Keratinocyte (primary cell): ENCODE measurements at regions not wholly inside any gene's neighbourhood (a gene's known extent, or its start where the extent isn't known, plus 50 kb on each side); places are given as distances from the start of the nearest gene placed in this dataset.

Source experiments
- CTCF ChIP-seq, 3 experiments: IDR thresholded peaks in 1 of 3; conservative IDR thresholded peaks in 1 of 3; optimal IDR thresholded peaks in 1 of 3; 2 replicates in 2 of 3; 3 replicates in 1 of 3; pipeline versions ENCODE3 to v1.5.1; 2011; ENCODE audit warnings: low read length in 3 of 3, mild to moderate bottlenecking in 3 of 3, moderate library complexity in 2 of 3, control low read depth in 1 of 3, inconsistent platforms in 1 of 3; ENCODE audit not compliant: insufficient read depth in 2 of 3; ENCODE audit errors: extremely low read depth in 1 of 3
- EZH2 ChIP-seq: IDR thresholded peaks from one replicate; pipeline ENCODE4 v1.6.1; 2012; ENCODE audit warnings: inconsistent platforms, mild to moderate bottlenecking, low read length, moderate library complexity

GRCh38 chr16:66085651-66086050 is 280.8 kb upstream of the CDH5 start:
- no peak for TF ChIP-seq CTCF (optimal IDR thresholded peaks at IDR 0.05 in 1 of 3, IDR thresholded peaks at IDR 0.05 in 1 of 3, conservative IDR thresholded peaks at IDR 0.05 in 1 of 3; ENCODE audit: extremely low read depth in 1 of 3, insufficient read depth in 2 of 3, low read length in 3 of 3)
- no peak for TF ChIP-seq EZH2
